AG10803 (cell line): ENCODE measurements at regions not wholly inside any gene's neighbourhood (a gene's known extent, or its start where the extent isn't known, plus 50 kb on each side); places are given as distances from the start of the nearest gene placed in this dataset.
A peak's percentile ranks its signal among the peaks of the same experiment; 100 is the strongest.
"Not testable (repeated sequence)": the region's sequence is repeated elsewhere in the genome, so short reads cannot be mapped to it uniquely, and the experiment has no call there.

Source experiments
- DNase-seq: peaks from one replicate; pipeline ENCODE4 v3.0.0; 2010; ENCODE audit warnings: low read depth
- H3K4me3 ChIP-seq: 2 replicates; pipeline ENCODE4 v1.5.1; 2011; ENCODE audit warnings: mild to moderate bottlenecking, low read length, control low read depth
- CTCF ChIP-seq: conservative IDR thresholded peaks from 2 replicates; pipeline ENCODE4 v1.5.1; 2011; ENCODE audit warnings: mild to moderate bottlenecking, low read length, control low read depth, inconsistent platforms

GRCh38 chr9:97220894-97221477 lies 86.5 kb upstream of the CCDC180 start:
- DNase-seq = no peak
- no peak for TF ChIP-seq CTCF
- H3K4me3 ChIP-seq = peak overlapping the region; percentile 20; the same call in 1 of the 2 replicates

GRCh38 chr9:97220396-97220795 lies 87.1 kb upstream of the CCDC180 start:
- not testable (repeated sequence) for DNase-seq, H3K4me3 ChIP-seq

GRCh38 chr9:97219443-97220140 lies 87.9 kb upstream of the CCDC180 start:
- not testable (repeated sequence) for DNase-seq, H3K4me3 ChIP-seq

DNA sequence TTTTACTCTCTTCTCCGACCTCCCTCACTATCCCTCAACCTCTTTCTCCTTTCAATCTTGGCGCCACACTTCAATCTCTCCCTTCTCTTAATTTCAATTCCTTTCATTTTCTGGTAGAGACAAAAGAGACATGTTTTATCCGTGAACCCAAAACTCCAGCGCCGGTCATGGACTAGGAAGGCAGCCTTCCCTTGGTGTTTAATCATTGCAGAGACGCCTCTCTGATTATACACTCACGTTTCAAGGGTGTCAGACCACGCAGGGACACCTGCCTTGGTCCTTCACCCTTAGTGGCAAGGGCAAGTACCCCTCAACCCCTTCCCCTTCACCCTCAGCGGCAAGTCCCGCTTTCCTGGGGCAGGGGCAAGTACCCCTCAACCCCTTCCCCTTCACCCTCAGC lies 92.3 kb upstream of the CCDC180 start:
- H3K4me3 ChIP-seq = not testable (repeated sequence)

DNA sequence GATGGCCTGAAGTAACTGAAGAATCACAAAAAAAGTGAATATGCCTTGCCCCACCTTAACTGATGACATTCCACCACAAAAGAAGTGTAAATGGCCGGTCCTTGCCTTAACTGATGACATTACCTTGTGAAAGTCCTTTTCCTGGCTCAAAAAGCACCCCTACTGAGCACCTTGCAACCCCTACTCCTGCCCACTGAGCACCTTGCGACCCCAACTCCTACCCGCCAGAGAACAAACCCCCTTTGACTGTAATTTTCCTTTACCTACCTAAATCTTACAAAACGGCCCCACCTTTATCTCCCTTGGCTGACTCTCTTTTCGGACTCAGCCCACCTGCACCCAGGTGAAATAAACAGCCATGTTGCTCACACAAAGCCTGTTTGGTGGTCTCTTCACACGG lies 92.9 kb upstream of the CCDC180 start:
- H3K4me3 ChIP-seq, DNase-seq: not testable (repeated sequence)

More for the DNA sequence above, 92.3 kb upstream of the CCDC180 start:
- not testable (repeated sequence) for DNase-seq

- not testable (repeated sequence) for DNase-seq, H3K4me3 ChIP-seq
These were observed 107.8 kb upstream of the CCDC180 start for GRCh38 chr9:97199683-97200082.

DNA sequence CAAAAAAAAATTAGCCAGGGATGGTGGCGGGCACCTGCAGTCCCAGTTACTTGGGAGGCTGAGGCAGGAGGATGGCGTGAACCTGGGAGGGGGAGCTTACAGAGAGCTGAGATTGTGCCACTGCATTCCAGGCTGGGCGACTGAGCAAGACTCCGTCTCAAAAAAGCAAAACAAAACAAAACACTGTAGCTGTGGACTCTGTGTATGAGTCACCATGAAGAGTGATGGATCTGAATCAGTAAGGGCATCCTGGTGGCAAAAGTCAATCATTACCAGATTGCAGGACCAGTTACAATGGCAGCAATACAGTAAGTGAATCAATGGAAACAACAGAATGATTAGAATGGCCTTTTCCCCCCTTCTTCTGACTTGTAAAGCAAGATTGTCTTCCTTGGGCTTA lies 113.7 kb upstream of the CCDC180 start:
- H3K4me3 ChIP-seq, DNase-seq: not testable (repeated sequence)

GRCh38 chr9:97188545-97188944 lies 118.9 kb upstream of the CCDC180 start:
- H3K4me3 ChIP-seq = no peak overlapping the region
- no peak for DNase-seq
- no peak for TF ChIP-seq CTCF

DNA sequence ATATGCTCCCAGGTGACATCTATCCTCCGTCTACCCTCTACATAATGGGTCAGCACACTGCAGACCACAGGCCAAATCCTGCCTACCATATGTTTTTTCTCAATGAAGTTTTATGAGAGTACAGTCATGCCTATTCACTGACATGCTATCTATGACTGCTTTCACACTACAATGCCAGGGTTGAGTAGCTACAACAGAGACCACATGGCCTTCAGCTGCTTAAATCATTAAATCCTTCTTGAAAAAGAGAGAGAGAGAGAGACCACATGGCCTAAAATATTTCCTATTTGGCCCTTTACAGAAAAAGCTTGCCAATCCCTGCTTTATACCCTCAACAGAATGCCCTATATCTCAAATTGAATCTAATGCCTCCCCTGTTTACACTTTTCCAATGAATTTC lies 119.8 kb upstream of the CCDC180 start:
- not testable (repeated sequence) for DNase-seq, H3K4me3 ChIP-seq

GRCh38 chr9:97186493-97186892 lies 121.0 kb upstream of the CCDC180 start:
- TF ChIP-seq CTCF = no peak
- H3K4me3 ChIP-seq = no peak overlapping the region

GRCh38 chr9:97182532-97182931 lies 124.9 kb upstream of the CCDC180 start:
- DNase-seq, H3K4me3 ChIP-seq: not testable (repeated sequence)

More at GRCh38 chr9:97186493-97186892, 121.0 kb upstream of the CCDC180 start:
- DNase-seq = no peak
